Hepatocyte (in vitro differentiated cells): ENCODE measurements at regions not wholly inside any gene's neighbourhood (a gene's known extent, or its start where the extent isn't known, plus 50 kb on each side); places are given as distances from the start of the nearest gene placed in this dataset.

Experiments used
- DNase-seq: peaks from one replicate; pipeline ENCODE4 v3.0.0-alpha.2; 2016; ENCODE audit warnings: low spot score
- H2AFZ ChIP-seq: fragments of 200-600 bp; sonication (generic); 2 replicates; pipeline ENCODE4 v1.6.0; 2016; ENCODE audit warnings: antibody characterized with exemption, mild to moderate bottlenecking
- H3K27ac ChIP-seq: fragments of 200-600 bp; sonication (generic); 2 replicates; pipeline ENCODE4 v1.5.1; 2016; ENCODE audit warnings: mild to moderate bottlenecking
- H3K27me3 ChIP-seq: fragments of 200-600 bp; sonication (generic); 2 replicates; pipeline ENCODE4 v1.6.1; 2016
- H3K36me3 ChIP-seq: fragments of 200-600 bp; sonication (generic); replicated peaks from 2 replicates; pipeline ENCODE4 v1.5.1; 2016; ENCODE audit warnings: low read depth; ENCODE audit not compliant: insufficient read depth
- H3K4me1 ChIP-seq: fragments of 200-600 bp; sonication (generic); 2 replicates; pipeline ENCODE4 v1.5.1; 2016; ENCODE audit warnings: mild to moderate bottlenecking, moderate library complexity; ENCODE audit not compliant: insufficient read depth
- H3K4me2 ChIP-seq: fragments of 200-600 bp; sonication (generic); 2 replicates; pipeline ENCODE4 v1.6.0; 2016
- H3K4me3 ChIP-seq: fragments of 200-600 bp; sonication (generic); 2 replicates; pipeline ENCODE4 v1.5.1; 2016; ENCODE audit warnings: mild to moderate bottlenecking
- H3K79me2 ChIP-seq: fragments of 200-600 bp; sonication (generic); 2 replicates; pipeline ENCODE4 v1.6.0; 2017; ENCODE audit warnings: mild to moderate bottlenecking
- H3K9me2 ChIP-seq: fragments of 200-600 bp; sonication (generic); replicated peaks from 2 replicates; pipeline ENCODE4 v1.6.0; 2017; ENCODE audit warnings: mild to moderate bottlenecking; ENCODE audit not compliant: insufficient read depth
- H3K9me3 ChIP-seq: fragments of 200-600 bp; sonication (generic); 2 replicates; pipeline ENCODE4 v1.5.1; 2016; ENCODE audit warnings: low read depth, mild to moderate bottlenecking
- H4K20me1 ChIP-seq: fragments of 200-600 bp; sonication (generic); 2 replicates; pipeline ENCODE4 v1.6.0; 2016; ENCODE audit warnings: mild to moderate bottlenecking; ENCODE audit not compliant: insufficient read depth, poor library complexity, severe bottlenecking
- CTCF ChIP-seq: fragments of 200-600 bp; sonication (generic); IDR thresholded peaks from 2 replicates; pipeline ENCODE4 v1.5.1; 2016; ENCODE audit warnings: antibody characterized with exemption, mild to moderate bottlenecking; ENCODE audit not compliant: poor library complexity
- EZH2 ChIP-seq: fragments of 200-600 bp; sonication (generic); IDR thresholded peaks from 2 replicates; pipeline ENCODE4 v1.6.1; 2016; ENCODE audit warnings: antibody characterized with exemption, mild to moderate bottlenecking, borderline replicate concordance
- EZH2phosphoT487 ChIP-seq: fragments of 200-600 bp; sonication (generic); IDR thresholded peaks from one replicate; pipeline ENCODE4 v1.6.1; 2018; ENCODE audit warnings: antibody characterized with exemption, mild to moderate bottlenecking, low read depth, moderate library complexity; ENCODE audit not compliant: unreplicated experiment, severe bottlenecking
- WGBS: methylation state at CpG from one replicate; pipeline ENCODE4 v1.1.6; 2016; ENCODE audit warnings: low lambda C conversion rate; ENCODE audit errors: missing lambda C conversion rate; 5-methylcytosine and 5-hydroxymethylcytosine counted together

DNA sequence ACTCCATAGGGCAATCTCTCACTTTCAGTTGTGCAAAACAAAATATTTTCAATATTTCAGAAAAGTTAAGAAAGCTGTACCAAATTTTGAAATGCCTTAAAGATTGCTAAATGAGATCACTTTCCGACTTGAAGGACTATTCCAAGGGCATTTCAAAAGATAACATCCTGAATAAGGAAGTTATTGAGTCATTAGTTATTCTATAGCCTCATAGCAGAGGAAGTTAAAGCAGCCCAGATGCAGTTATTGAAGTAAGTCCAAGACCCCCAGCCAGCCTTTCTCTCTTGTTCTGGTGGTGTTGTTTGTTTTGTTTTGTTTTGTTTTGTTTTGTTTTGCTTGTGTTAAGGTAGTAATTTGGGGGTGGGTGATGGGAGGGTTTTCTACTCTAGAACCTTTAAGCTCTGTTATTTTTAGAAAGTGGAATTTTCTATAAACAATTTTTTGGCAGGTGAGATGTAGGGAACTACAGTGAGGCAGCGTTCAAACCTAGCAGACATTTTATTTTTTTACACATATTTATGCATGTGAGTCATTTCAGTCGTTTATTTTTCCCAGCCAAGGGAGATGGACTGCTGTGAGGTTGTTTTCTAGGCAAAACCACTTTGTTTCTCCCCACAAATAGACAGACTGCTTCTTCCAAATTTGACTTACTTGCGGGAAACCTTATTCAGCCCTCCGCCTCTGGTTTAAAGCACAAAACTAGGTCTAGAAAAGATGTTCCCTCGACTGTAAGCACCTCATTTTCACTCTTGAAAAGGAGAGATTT, 216.3 kb upstream of the ARPP21 start:
- no peak overlapping the region for H3K27ac ChIP-seq
- H3K4me3 ChIP-seq: no peak overlapping the region
- no peaks in the 10 kb centered on the region for H3K4me1 ChIP-seq
- no peaks in the 10 kb centered on the region for H3K9me3 ChIP-seq
- H3K4me2 ChIP-seq: no peak overlapping the region
- peak overlapping the region; percentile 30 for H2AFZ ChIP-seq
- DNase-seq: no peak
- no peaks in the 10 kb centered on the region for H3K9me2 ChIP-seq
- H3K27me3 ChIP-seq: no peaks in the 10 kb centered on the region
- no peaks in the 10 kb centered on the region for H4K20me1 ChIP-seq
- H3K79me2 ChIP-seq: no peaks in the 10 kb centered on the region
- 62% methylated on average over 6 of the region's 6 CpGs for WGBS
- H3K36me3 ChIP-seq: no peaks in the 10 kb centered on the region
- no peak for TF ChIP-seq EZH2
- TF ChIP-seq EZH2phosphoT487: no peak
- no peak for TF ChIP-seq CTCF

DNA sequence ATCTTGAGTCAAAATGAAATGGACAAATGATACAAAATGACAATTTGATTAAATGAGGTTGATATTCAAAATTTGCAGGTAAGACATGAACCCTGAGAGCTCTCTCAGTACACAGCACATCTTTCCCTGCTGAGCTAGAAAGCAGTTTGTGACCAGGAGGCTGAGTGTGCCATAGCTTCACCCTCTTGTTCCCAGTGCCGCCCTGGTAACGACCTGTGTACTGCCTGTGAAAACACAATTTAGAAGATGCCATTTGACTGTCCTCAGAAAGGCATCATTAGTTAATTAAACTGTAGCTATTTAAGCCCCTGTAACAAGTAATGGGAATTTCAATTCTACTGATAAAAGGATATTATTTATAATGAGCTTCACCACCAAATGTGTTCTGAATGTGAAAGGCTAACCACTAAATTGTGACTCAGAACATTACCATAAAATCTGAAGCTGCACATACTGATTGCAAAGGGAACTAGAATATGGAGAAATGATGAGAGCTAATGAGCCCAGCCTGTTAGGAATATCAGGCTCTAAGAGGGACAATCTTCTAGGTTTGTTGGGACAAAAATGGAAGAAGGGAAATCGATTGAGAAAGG, 212.9 kb upstream of the ARPP21 start:
- H3K79me2 ChIP-seq: no peaks in the 10 kb centered on the region
- no peaks in the 10 kb centered on the region for H3K4me1 ChIP-seq
- H3K4me2 ChIP-seq: no peak overlapping the region
- H3K9me2 ChIP-seq: no peaks in the 10 kb centered on the region
- no peak for TF ChIP-seq CTCF
- no peak for TF ChIP-seq EZH2phosphoT487
- no peak for TF ChIP-seq EZH2
- no peaks in the 10 kb centered on the region for H3K9me3 ChIP-seq
- 89% methylated on average over 3 of the region's 3 CpGs for WGBS
- no peak for DNase-seq
- no peak overlapping the region for H3K4me3 ChIP-seq
- no peak overlapping the region for H2AFZ ChIP-seq
- no peaks in the 10 kb centered on the region for H3K36me3 ChIP-seq
- H3K27ac ChIP-seq: no peak overlapping the region
- H3K27me3 ChIP-seq: no peaks in the 10 kb centered on the region
- no peaks in the 10 kb centered on the region for H4K20me1 ChIP-seq

- H3K4me1 ChIP-seq: peaks cover 16% of the 10 kb centered on the region
- TF ChIP-seq CTCF: no peak
- TF ChIP-seq EZH2phosphoT487: no peak
- TF ChIP-seq EZH2: no peak
- H3K79me2 ChIP-seq: no peaks in the 10 kb centered on the region
- no peaks in the 10 kb centered on the region for H3K9me3 ChIP-seq
- H4K20me1 ChIP-seq: no peaks in the 10 kb centered on the region
- WGBS: 42% methylated on average over 1 of the region's 1 CpG
- H3K4me3 ChIP-seq: no peak overlapping the region
- no peak overlapping the region for H3K27ac ChIP-seq
- no peak overlapping the region for H2AFZ ChIP-seq
- DNase-seq: no peak
- no peaks in the 10 kb centered on the region for H3K9me2 ChIP-seq
- no peak overlapping the region for H3K4me2 ChIP-seq
- H3K27me3 ChIP-seq: no peaks in the 10 kb centered on the region
- H3K36me3 ChIP-seq: no peaks in the 10 kb centered on the region
Measured at GRCh38 chr3:35437381-35437780, 201.9 kb upstream of the ARPP21 start.
